Stimulated activated naive B cell treated with anti-CD40 and anti-IgM and Interleukin-4, amounts not matched to agents 10 μg/mL and 1 μg/mL and 100 μg/mL, for 72 hours (primary cell): ENCODE measurements at regions not wholly inside any gene's neighbourhood (a gene's known extent, or its start where the extent isn't known, plus 50 kb on each side); places are given as distances from the start of the nearest gene placed in this dataset.

Experiments
- ATAC-seq, 2 donors: fragments of 150-1000 bp; cut with Tn5 transposase; replicated peaks; 2 replicates each; pipeline ENCODE4 v1.10.0; 2021; ENCODE audit warnings: moderate library complexity in 1 of 2
- DNase-seq: peaks from one replicate; pipeline ENCODE4 v3.0.0; 2021
- H3K27ac Mint-ChIP-seq: one replicate; pipeline ENCODE4 v1.8.0; 2022; ENCODE audit warnings: mild to moderate bottlenecking, mixed read lengths
- H3K27me3 Mint-ChIP-seq, 2 donors: one replicate each; pipeline ENCODE4 v1.8.0; 2022; ENCODE audit warnings: mixed read lengths in 2 of 2
- H3K36me3 Mint-ChIP-seq, 2 donors: one replicate each; pipeline ENCODE4 v1.8.0; 2022; ENCODE audit warnings: mixed read lengths in 2 of 2, mild to moderate bottlenecking in 1 of 2
- H3K4me1 Mint-ChIP-seq, 2 donors: one replicate each; pipeline ENCODE4 v1.8.0; 2022; ENCODE audit warnings: mixed read lengths in 2 of 2, mild to moderate bottlenecking in 1 of 2
- H3K4me3 Mint-ChIP-seq, 2 donors: one replicate each; pipeline ENCODE4 v1.8.0; 2022; ENCODE audit warnings: mild to moderate bottlenecking in 2 of 2, mixed read lengths in 2 of 2, moderate library complexity in 1 of 2
- H3K9me3 Mint-ChIP-seq, 2 donors: one replicate each; pipeline ENCODE4 v1.8.0; 2022; ENCODE audit warnings: mixed read lengths in 2 of 2, mild to moderate bottlenecking in 1 of 2

GRCh38 chr7:19248115-19248514, 102.9 kb upstream of the FERD3L start:
- no peak for ATAC-seq
- no peak overlapping the region for H3K4me3 Mint-ChIP-seq
- no peak overlapping the region for H3K27ac Mint-ChIP-seq
- no peak for DNase-seq
- peaks cover 1 to 3% of the 10 kb centered on the region in 2 donors for H3K9me3 Mint-ChIP-seq
- H3K27me3 Mint-ChIP-seq: no peaks in the 10 kb centered on the region
- no peaks in the 10 kb centered on the region for H3K36me3 Mint-ChIP-seq
- H3K4me1 Mint-ChIP-seq: no peaks in the 10 kb centered on the region

- Mint-ChIP-seq H3K36me3 (no peaks in the 10 kb centered on the region), H3K9me3 (peaks cover 3 to 5% of the 10 kb centered on the region in 2 donors), H3K4me3 (no peak overlapping the region), H3K27ac (no peak overlapping the region), H3K27me3 (no peaks in the 10 kb centered on the region), H3K4me1 (no peaks in the 10 kb centered on the region)
- no peak for DNase-seq
- no peak for ATAC-seq
Measured at GRCh38 chr7:19247017-19247416, 101.8 kb upstream of the FERD3L start.

GRCh38 chr7:19242246-19242645, 97.0 kb upstream of the FERD3L start:
- no peak overlapping the region for H3K4me3 Mint-ChIP-seq
- H3K4me1 Mint-ChIP-seq: no peaks in the 10 kb centered on the region
- ATAC-seq (no peak), DNase-seq (no peak)
- H3K27ac Mint-ChIP-seq: no peak overlapping the region
- H3K36me3 Mint-ChIP-seq: no peaks in the 10 kb centered on the region
- peaks cover 3 to 8% of the 10 kb centered on the region in 2 donors for H3K9me3 Mint-ChIP-seq
- H3K27me3 Mint-ChIP-seq: no peaks in the 10 kb centered on the region

- Mint-ChIP-seq H3K27ac (no peak overlapping the region), H3K9me3 (peaks cover 0 to 8% of the 10 kb centered on the region in 2 donors), H3K4me3 (no peak overlapping the region), H3K27me3 (no peaks in the 10 kb centered on the region), H3K36me3 (no peaks in the 10 kb centered on the region), H3K4me1 (no peaks in the 10 kb centered on the region)
- ATAC-seq (no peak), DNase-seq (no peak)
Measured at GRCh38 chr7:19239951-19240350, 94.7 kb upstream of the FERD3L start.

- peaks cover 0 to 2% of the 10 kb centered on the region in 2 donors for H3K9me3 Mint-ChIP-seq
- no peaks in the 10 kb centered on the region for H3K36me3 Mint-ChIP-seq
- ATAC-seq (no peak), DNase-seq (no peak)
- H3K27ac Mint-ChIP-seq: no peak overlapping the region
- H3K4me1 Mint-ChIP-seq: no peaks in the 10 kb centered on the region
- H3K27me3 Mint-ChIP-seq: no peaks in the 10 kb centered on the region
- H3K4me3 Mint-ChIP-seq: no peak overlapping the region
Measured at GRCh38 chr7:19235680-19236079, 90.5 kb upstream of the FERD3L start.

GRCh38 chr7:19224951-19225350, 79.7 kb upstream of the FERD3L start:
- Mint-ChIP-seq H3K36me3 (peaks cover 0 to 2% of the 10 kb centered on the region in 2 donors), H3K27ac (no peak overlapping the region), H3K4me3 (no peak overlapping the region), H3K4me1 (no peaks in the 10 kb centered on the region), H3K27me3 (no peaks in the 10 kb centered on the region), H3K9me3 (peaks cover 9 to 14% of the 10 kb centered on the region in 2 donors)
- ATAC-seq: no peak
- no peak for DNase-seq

GRCh38 chr7:19215412-19215811, 70.2 kb upstream of the FERD3L start:
- DNase-seq (no peak), ATAC-seq (no peak)
- Mint-ChIP-seq H3K9me3 (peaks cover 6% of the 10 kb centered on the region in 2 donors), H3K4me1 (no peaks in the 10 kb centered on the region), H3K4me3 (no peak overlapping the region), H3K27ac (no peak overlapping the region), H3K27me3 (no peaks in the 10 kb centered on the region), H3K36me3 (no peaks in the 10 kb centered on the region)

- Mint-ChIP-seq H3K4me3 (no peak overlapping the region), H3K9me3 (peaks cover 6% of the 10 kb centered on the region in 2 donors), H3K27ac (no peak overlapping the region), H3K27me3 (no peaks in the 10 kb centered on the region), H3K4me1 (no peaks in the 10 kb centered on the region), H3K36me3 (no peaks in the 10 kb centered on the region)
- DNase-seq: no peak
- no peak for ATAC-seq
Measured at GRCh38 chr7:19213746-19214145, 68.5 kb upstream of the FERD3L start.

GRCh38 chr7:19210893-19211413, 65.7 kb upstream of the FERD3L start:
- no peaks in the 10 kb centered on the region for H3K4me1 Mint-ChIP-seq
- no peak overlapping the region for H3K4me3 Mint-ChIP-seq
- peaks cover 3 to 6% of the 10 kb centered on the region in 2 donors for H3K9me3 Mint-ChIP-seq
- H3K27me3 Mint-ChIP-seq: no peaks in the 10 kb centered on the region
- H3K36me3 Mint-ChIP-seq: no peaks in the 10 kb centered on the region
- no peak overlapping the region for H3K27ac Mint-ChIP-seq
- no peak for DNase-seq
- no peak for ATAC-seq

- H3K4me3 Mint-ChIP-seq: no peak overlapping the region
- H3K27ac Mint-ChIP-seq: no peak overlapping the region
- H3K36me3 Mint-ChIP-seq: no peaks in the 10 kb centered on the region
- H3K27me3 Mint-ChIP-seq: no peaks in the 10 kb centered on the region
- no peaks in the 10 kb centered on the region for H3K4me1 Mint-ChIP-seq
- no peak for DNase-seq
- no peak for ATAC-seq
- peaks cover 3 to 6% of the 10 kb centered on the region in 2 donors for H3K9me3 Mint-ChIP-seq
Measured at GRCh38 chr7:19209166-19209696, 64.0 kb upstream of the FERD3L start.

GRCh38 chr7:19206721-19207120, 61.5 kb upstream of the FERD3L start:
- no peak overlapping the region for H3K4me3 Mint-ChIP-seq

GRCh38 chr7:19203686-19204085, 58.5 kb upstream of the FERD3L start:
- Mint-ChIP-seq H3K27me3 (no peaks in the 10 kb centered on the region), H3K4me1 (no peaks in the 10 kb centered on the region), H3K27ac (no peak overlapping the region), H3K9me3 (no peaks in the 10 kb centered on the region), H3K4me3 (no peak overlapping the region), H3K36me3 (no peaks in the 10 kb centered on the region)
- ATAC-seq (no peak), DNase-seq (no peak)

More at GRCh38 chr7:19206721-19207120, 61.5 kb upstream of the FERD3L start:
- DNase-seq (no peak), ATAC-seq (no peak)
- Mint-ChIP-seq H3K27me3 (no peaks in the 10 kb centered on the region), H3K9me3 (peaks cover 0 to 2% of the 10 kb centered on the region in 2 donors), H3K36me3 (no peaks in the 10 kb centered on the region), H3K4me1 (no peaks in the 10 kb centered on the region), H3K27ac (no peak overlapping the region)

GRCh38 chr7:19202599-19202998, 57.4 kb upstream of the FERD3L start:
- Mint-ChIP-seq H3K36me3 (no peaks in the 10 kb centered on the region), H3K4me3 (no peak overlapping the region), H3K4me1 (no peaks in the 10 kb centered on the region), H3K9me3 (no peaks in the 10 kb centered on the region), H3K27me3 (no peaks in the 10 kb centered on the region), H3K27ac (no peak overlapping the region)
- DNase-seq: no peak
- ATAC-seq: no peak
